Glomerular endothelial cell (primary cell): ENCODE measurements at regions not wholly inside any gene's neighbourhood (a gene's known extent, or its start where the extent isn't known, plus 50 kb on each side); places are given as distances from the start of the nearest gene placed in this dataset.
"Not testable (repeated sequence)": the region's sequence is repeated elsewhere in the genome, so short reads cannot be mapped to it uniquely, and the experiment has no call there.

Experiments used
- DNase-seq: peaks from one replicate; pipeline ENCODE4 v3.0.0-alpha.2; 2011; ENCODE audit warnings: low read depth, low spot score; ENCODE audit errors: extremely low read depth

- DNase-seq, result no peak
These were observed 240.8 kb downstream of the ARHGAP12 start for GRCh38 chr10:31687663-31688482.

DNA sequence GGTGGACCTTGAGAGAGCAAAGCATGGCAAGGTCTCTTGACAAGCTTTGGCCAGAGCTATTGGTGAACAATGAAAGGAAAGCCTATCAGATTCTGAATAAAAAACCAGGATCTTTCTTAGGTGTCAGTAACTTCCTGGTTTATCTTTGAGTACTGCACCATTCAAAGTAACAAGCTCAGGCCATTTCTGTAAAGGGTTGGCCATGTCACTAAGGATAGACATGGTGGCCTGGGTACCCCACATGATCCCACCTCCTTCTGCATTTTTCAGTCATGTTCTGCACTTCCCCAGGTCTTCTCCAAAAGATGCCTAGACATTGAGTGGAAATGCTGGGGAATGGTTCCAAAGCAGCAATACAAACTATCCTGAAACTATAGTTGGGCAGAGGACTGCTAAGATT lies 242.0 kb downstream of the ARHGAP12 start:
- DNase-seq, result no peak

- DNase-seq, result no peak
These were observed 244.9 kb downstream of the ARHGAP12 start for GRCh38 chr10:31683682-31684081.

DNA sequence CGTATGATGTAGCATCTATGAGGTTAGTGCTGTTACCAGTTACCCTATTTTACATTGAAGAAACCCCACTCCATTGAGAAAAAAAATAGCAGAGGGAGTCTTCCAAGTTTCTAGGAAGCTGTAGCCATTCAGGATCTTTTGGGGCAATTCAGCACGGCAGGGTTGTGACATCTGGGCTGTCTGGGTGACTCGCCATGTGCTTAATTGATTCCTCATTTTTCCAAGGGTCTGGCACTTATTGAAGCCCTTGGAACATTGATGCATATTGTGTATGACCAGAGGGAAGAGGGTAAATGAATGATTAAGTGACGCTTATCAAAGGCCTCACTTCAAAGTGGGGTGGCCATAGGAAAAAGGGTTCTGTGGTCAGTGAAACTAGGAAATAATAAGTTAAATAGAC lies 248.7 kb downstream of the ARHGAP12 start:
- no peak for DNase-seq

DNA sequence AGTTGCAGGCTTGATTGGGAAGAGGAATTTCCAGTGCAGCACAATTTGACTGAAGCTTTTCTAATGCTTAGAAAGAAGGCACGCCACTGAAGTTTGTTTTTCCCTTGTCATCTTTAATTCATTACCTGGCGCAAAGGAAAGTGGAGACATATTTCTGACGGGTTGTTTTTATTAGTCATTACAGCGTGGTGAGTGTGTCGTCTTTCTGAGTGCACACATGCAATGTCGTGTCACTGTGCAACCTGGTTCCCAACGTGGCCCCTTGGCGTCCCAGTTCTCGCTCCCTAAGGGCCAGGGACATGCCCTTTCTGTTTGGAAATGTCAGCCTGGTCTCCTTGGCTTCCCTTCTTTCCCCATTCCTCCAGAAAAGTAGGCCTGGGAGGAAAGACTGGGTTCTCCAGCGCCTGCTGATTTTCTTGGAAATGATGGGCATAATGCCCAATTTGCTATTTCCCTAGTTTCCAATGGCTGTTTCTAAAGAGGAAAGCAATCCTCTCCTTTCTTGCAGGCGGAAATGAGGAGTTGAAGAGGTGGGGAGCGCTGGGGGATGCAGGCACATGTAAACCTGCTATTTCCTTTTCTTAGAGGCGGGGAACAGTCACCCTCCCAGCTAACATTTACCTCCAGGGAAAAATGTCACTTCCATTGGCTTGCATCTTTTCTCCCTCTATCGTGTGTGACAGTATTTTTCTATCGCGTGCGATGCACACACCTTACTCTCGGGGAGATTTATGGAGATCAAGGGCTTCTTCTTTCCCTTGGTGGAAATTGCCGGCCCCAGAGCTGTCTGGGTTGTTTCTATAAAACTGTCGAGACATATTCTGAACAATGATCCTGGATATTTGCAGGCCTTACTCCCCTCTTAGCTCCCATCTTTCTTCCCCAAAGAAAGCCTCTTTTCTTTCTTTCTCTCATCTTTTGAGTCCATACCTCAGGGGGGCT lies 249.8 kb downstream of the ARHGAP12 start:
- DNase-seq, result no peak

- DNase-seq, result no peak
These were observed 250.5 kb downstream of the ARHGAP12 start for GRCh38 chr10:31678139-31678536.

GRCh38 chr10:31677195-31678138 lies 251.2 kb downstream of the ARHGAP12 start:
- DNase-seq, result no peak

DNA sequence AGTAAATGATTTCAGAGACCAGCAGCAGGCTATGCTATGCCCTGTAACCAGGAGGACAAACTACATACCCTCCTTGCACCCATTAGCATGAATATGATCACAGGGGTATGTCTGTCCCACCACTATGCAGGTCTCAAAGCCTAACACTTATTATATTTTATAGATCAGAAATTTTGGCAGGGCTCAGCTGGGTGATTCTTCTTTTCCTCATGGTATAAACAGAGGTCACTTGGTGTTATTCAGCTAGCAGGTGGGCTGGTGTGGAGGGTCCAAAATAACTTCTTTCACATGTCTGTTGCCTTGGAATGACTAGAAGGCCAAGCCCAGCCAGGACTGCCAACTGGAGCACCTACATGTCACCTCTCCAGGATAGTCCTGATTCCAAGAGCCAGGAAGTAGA lies 252.9 kb downstream of the ARHGAP12 start:
- no peak for DNase-seq

GRCh38 chr10:31669357-31669756 lies 259.3 kb downstream of the ARHGAP12 start:
- no peak for DNase-seq

GRCh38 chr10:31668326-31668725 lies 260.3 kb downstream of the ARHGAP12 start:
- no peak for DNase-seq

GRCh38 chr10:31665764-31666279 lies 262.8 kb downstream of the ARHGAP12 start:
- DNase-seq, result not testable (repeated sequence)

DNA sequence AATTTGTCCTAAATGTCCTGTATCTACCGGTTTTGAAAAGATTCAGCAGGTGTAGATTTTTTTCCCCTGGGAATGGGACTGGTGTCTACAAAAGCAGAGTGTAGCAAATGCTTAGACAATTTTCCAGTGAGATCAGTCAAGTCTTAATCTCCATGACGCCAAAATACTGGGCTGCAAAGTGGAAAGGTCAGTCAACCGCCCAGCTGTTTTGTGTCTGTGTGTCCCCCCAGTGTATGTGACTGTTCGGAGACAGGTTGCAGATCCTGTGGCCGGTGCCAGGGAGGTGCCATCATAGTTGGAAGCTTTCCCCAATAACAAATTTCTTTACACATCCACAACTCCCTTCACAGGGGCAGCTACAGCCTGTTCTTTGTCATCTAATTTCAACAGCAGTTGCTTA lies 263.8 kb downstream of the ARHGAP12 start:
- DNase-seq, result no peak

DNA sequence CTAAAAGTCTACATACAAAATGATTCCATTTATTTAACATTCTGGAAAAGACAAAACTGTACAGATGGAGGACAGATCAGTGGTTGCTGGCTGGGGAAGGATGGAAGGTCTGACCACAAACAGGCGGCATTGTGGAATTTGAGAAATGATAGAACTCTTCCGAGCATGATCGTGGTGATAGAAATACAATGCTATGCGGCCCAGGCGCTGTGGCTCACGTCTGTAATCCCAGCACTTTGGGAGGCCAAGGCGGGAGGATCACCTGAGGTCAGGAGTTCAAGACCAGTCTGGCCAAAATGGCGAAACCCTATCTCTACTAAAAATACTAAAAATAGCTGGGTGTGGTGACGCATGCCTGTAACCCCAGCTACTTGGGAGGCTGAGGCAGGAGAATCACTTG lies 264.6 kb downstream of the ARHGAP12 start:
- not testable (repeated sequence) for DNase-seq

DNA sequence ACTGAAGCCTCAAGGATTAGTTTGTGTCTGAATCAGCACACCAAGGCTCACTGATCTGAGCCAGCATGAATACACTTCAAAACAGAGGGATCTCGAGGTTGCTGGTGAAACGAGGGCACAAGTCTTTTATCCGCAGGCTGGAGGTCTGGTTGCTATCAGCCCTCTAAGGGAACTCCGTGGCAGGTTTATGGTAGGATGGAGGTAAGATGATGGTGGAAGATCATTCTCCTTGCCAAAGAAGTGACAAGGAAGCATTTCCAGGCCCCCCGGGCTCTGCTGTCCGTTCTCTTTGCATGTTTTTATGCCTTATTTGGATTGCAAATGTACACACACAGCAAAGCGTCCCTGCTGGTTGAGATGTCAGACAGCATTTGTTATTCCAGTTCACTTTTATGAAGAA lies 268.3 kb downstream of the ARHGAP12 start:
- no peak for DNase-seq

- no peak for DNase-seq
These were observed 269.0 kb downstream of the ARHGAP12 start for GRCh38 chr10:31659665-31660064.

DNA sequence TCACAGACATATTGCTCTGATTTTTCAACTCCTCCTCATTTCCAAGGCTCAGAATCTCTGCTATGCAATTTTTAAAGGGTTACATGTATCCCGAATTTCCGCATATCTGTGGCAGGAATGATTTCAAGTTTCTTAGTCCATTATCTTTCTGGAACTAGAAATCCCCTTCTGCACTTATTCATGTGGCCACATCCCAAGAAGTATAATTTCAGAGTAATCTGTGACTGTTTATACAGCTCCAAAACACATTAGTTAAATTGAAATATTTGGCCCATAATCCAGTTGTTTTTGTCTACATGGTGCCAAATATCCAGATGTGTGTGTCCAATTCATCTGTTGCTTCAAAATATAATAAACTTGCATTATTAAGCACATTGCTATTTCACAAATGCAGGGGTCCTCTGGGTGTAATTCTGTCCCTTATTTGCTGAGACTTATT lies 271.2 kb downstream of the ARHGAP12 start:
- DNase-seq, result no peak

GRCh38 chr10:31656851-31657433 lies 271.7 kb downstream of the ARHGAP12 start:
- DNase-seq, result no peak

- DNase-seq, result no peak
These were observed 276.6 kb downstream of the ARHGAP12 start for GRCh38 chr10:31652038-31652437.

DNA sequence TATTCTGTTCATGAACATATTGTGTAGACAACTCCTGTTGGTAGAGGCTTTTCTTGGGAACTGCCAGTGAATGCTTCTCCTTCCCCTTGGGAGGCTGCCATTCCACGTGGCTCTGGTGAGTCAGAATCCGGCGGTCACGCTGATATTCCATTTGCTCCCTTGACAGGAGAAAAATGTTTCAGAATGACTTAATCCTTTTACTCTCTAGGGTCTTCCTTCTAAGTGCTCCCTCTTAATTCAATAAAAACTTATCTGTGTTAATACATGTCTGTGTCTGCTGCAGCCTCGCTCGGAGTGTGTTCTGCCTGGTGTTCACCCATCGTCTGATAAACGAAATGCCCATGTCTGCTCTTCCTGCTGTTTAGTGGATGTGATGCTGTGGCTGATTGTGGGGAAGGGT lies 278.6 kb downstream of the ARHGAP12 start:
- DNase-seq, result peak; percentile 58

DNA sequence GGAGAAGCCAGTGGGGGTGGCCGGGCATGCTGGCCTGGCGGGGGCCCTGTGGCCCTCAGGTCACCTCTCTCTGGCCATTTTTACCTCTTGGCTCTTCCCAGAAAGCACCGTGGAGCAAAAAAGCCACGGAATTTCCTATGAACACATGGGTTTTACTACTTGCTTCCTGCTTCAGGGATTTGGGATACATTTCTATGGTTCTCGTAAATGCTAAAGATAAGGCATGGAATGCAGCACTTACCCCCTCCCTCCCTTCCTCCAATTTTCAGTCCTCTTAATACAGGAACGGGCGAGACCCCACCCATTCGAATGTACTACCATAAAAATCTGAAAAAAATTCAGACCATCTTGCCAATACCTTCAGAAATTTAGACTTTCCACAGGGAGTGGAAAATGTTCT lies 279.7 kb downstream of the ARHGAP12 start:
- DNase-seq, result no peak
